MM.1S (cell line): ENCODE measurements at regions not wholly inside any gene's neighbourhood (a gene's known extent, or its start where the extent isn't known, plus 50 kb on each side); places are given as distances from the start of the nearest gene placed in this dataset.

Source experiments
- DNase-seq: peaks from one replicate; pipeline ENCODE4 v3.0.0-alpha.2; 2015
- H2AFZ ChIP-seq: fragments of 300-600 bp; sonication (generic); 2 replicates; pipeline ENCODE4 v1.6.0; 2016; ENCODE audit warnings: antibody characterized with exemption, low read length
- H3F3A ChIP-seq: fragments of 300-600 bp; sonication (generic); 2 replicates; pipeline ENCODE4 v1.6.1; 2016; ENCODE audit warnings: mild to moderate bottlenecking, antibody characterized with exemption, low read length, moderate library complexity, mixed read lengths; ENCODE audit not compliant: insufficient read depth
- H3K27ac ChIP-seq: fragments of 300-600 bp; sonication (generic); 2 replicates; pipeline ENCODE4 v1.5.1; 2016; ENCODE audit warnings: mild to moderate bottlenecking, low read length
- H3K27me3 ChIP-seq: fragments of 300-600 bp; sonication (generic); replicated peaks from 2 replicates; pipeline ENCODE4 v1.6.0; 2016; ENCODE audit warnings: low read length; ENCODE audit not compliant: insufficient read depth
- H3K36me3 ChIP-seq: fragments of 300-600 bp; sonication (generic); replicated peaks from 2 replicates; pipeline ENCODE4 v1.6.1; 2016; ENCODE audit warnings: mild to moderate bottlenecking, low read length, mixed read lengths; ENCODE audit not compliant: insufficient read depth
- H3K4me1 ChIP-seq: fragments of 300-600 bp; sonication (generic); 2 replicates; pipeline ENCODE4 v1.6.1; 2016; ENCODE audit warnings: low read length, mixed read lengths
- H3K4me2 ChIP-seq: fragments of 300-600 bp; sonication (generic); 2 replicates; pipeline ENCODE4 v1.6.0; 2016; ENCODE audit warnings: low read depth, low read length
- H3K4me3 ChIP-seq: fragments of 300-600 bp; sonication (generic); 2 replicates; pipeline ENCODE4 v1.5.1; 2016; ENCODE audit warnings: low read length, mixed read lengths
- H3K79me2 ChIP-seq: fragments of 300-600 bp; sonication (generic); 2 replicates; pipeline ENCODE4 v1.6.1; 2016; ENCODE audit warnings: mixed run types, low read length, mixed read lengths
- H3K9ac ChIP-seq: fragments of 300-600 bp; sonication (generic); 2 replicates; pipeline ENCODE4 v1.6.1; 2016; ENCODE audit warnings: low read length, mixed read lengths
- H3K9me2 ChIP-seq: fragments of 300-600 bp; sonication (generic); replicated peaks from 2 replicates; pipeline ENCODE4 v1.6.1; 2016; ENCODE audit warnings: mild to moderate bottlenecking, low read length, mixed read lengths; ENCODE audit not compliant: insufficient read depth
- H3K9me3 ChIP-seq: fragments of 300-600 bp; sonication (generic); replicated peaks from 2 replicates; pipeline ENCODE4 v1.6.1; 2016; ENCODE audit warnings: mild to moderate bottlenecking, low read length, mixed read lengths; ENCODE audit not compliant: insufficient read depth
- H4K20me1 ChIP-seq: fragments of 300-600 bp; sonication (generic); 2 replicates; pipeline ENCODE4 v1.6.1; 2016; ENCODE audit warnings: mild to moderate bottlenecking, low read length, moderate library complexity, mixed read lengths; ENCODE audit not compliant: insufficient read depth
- EZH2 ChIP-seq: fragments of 300-600 bp; sonication (generic); optimal IDR thresholded peaks from 2 replicates; pipeline ENCODE3; 2017; ENCODE audit warnings: low read depth, mild to moderate bottlenecking, antibody characterized with exemption, low read length, mixed read lengths
- EZH2phosphoT487 ChIP-seq: fragments of 300-600 bp; sonication (generic); IDR thresholded peaks from 2 replicates; pipeline ENCODE4 v1.6.1; 2018; ENCODE audit warnings: antibody characterized with exemption, low read length
- TF ChIP-seq, protein P1 (sequence below): fragments of 300-600 bp; sonication (generic); IDR thresholded peaks from 2 replicates; pipeline ENCODE4 v1.5.1; 2016; ENCODE audit warnings: antibody characterized with exemption, low read length, mixed read lengths

DNA sequence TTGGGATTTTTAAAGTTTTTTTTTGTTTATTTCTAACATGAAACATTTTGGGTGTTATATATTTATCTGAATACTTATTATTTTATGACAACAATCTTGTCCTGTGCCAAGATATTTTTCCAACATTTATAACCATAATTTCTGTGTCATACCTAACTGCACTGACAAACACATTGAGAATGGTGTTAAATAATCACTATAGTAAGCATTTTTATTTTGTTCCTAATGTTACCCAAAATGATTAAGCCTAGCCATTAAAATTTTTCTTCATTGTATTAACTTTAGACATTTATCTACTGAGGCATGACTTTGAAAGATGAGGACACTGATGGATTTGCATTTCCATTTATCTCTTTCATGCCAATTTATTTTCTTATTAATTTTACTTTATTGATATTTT lies 91.6 kb upstream of the STK32A start:
- Histone ChIP-seq H2AFZ (no peak overlapping the region), H4K20me1 (no peaks in the 10 kb centered on the region), H3K27me3 (no peaks in the 10 kb centered on the region), H3K36me3 (no peaks in the 10 kb centered on the region), H3K9me3 (no peaks in the 10 kb centered on the region), H3F3A (no peaks in the 10 kb centered on the region), H3K9me2 (no peaks in the 10 kb centered on the region), H3K4me2 (no peak overlapping the region), H3K9ac (no peak overlapping the region), H3K4me3 (no peak overlapping the region), H3K4me1 (no peaks in the 10 kb centered on the region), H3K79me2 (no peaks in the 10 kb centered on the region), H3K27ac (no peak overlapping the region)
- TF ChIP-seq EZH2 = no peak
- TF ChIP-seq, protein P1, sequence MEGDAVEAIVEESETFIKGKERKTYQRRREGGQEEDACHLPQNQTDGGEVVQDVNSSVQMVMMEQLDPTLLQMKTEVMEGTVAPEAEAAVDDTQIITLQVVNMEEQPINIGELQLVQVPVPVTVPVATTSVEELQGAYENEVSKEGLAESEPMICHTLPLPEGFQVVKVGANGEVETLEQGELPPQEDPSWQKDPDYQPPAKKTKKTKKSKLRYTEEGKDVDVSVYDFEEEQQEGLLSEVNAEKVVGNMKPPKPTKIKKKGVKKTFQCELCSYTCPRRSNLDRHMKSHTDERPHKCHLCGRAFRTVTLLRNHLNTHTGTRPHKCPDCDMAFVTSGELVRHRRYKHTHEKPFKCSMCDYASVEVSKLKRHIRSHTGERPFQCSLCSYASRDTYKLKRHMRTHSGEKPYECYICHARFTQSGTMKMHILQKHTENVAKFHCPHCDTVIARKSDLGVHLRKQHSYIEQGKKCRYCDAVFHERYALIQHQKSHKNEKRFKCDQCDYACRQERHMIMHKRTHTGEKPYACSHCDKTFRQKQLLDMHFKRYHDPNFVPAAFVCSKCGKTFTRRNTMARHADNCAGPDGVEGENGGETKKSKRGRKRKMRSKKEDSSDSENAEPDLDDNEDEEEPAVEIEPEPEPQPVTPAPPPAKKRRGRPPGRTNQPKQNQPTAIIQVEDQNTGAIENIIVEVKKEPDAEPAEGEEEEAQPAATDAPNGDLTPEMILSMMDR = no peak
- no peak for TF ChIP-seq EZH2phosphoT487
- DNase-seq = no peak

DNA sequence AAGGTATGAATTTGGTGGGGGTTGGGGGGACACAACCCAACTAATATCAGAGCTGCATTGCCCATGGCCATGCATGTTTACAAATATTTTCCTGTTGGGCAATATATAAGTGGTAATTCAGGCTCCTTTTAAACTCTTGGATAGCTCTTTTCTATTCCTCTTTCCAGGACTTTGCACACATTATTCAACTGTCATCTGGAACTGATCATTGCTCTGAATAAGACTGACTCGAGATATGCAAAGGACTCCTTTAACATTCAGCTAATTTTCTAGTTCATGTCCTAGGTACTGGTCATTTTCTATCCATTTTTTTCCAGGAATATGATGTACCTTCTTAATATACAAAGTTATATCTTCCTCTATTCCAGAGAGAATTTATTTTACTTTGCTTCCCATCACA lies 89.5 kb upstream of the STK32A start:
- H3K79me2 ChIP-seq = no peaks in the 10 kb centered on the region
- H3K4me2 ChIP-seq = no peak overlapping the region
- H2AFZ ChIP-seq = no peak overlapping the region
- H3K4me1 ChIP-seq = no peaks in the 10 kb centered on the region
- no peaks in the 10 kb centered on the region for H3F3A ChIP-seq
- H3K4me3 ChIP-seq = no peak overlapping the region
- H4K20me1 ChIP-seq = no peaks in the 10 kb centered on the region
- no peak for TF ChIP-seq EZH2
- TF ChIP-seq, protein P1 = no peak
- no peak for TF ChIP-seq EZH2phosphoT487
- H3K27me3 ChIP-seq = no peaks in the 10 kb centered on the region
- H3K9me3 ChIP-seq = no peaks in the 10 kb centered on the region
- H3K9me2 ChIP-seq = no peaks in the 10 kb centered on the region
- H3K9ac ChIP-seq = no peak overlapping the region
- no peak for DNase-seq
- H3K36me3 ChIP-seq = no peaks in the 10 kb centered on the region
- H3K27ac ChIP-seq = no peak overlapping the region

DNA sequence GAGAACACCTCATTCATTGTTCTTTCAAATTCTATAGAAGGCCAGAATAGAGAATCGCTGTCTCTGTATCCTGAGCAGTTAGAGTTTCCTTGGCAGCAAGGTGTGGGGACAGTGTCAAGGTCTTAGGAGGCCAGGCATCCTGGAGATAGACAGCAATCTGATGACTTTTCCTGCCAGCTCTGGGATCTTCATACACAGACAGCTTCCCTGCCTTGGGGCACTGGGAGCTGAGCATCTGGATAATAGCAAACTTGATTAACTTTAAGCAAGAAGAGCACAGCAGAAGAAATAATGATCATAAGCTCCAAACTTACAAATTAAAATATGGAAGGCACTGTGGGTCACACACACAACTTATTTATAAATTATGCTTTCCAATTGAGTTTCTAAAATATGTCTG lies 86.1 kb upstream of the STK32A start:
- Histone ChIP-seq H3K27ac (no peak overlapping the region), H3K9me3 (no peaks in the 10 kb centered on the region), H3K9ac (no peak overlapping the region), H3K27me3 (no peaks in the 10 kb centered on the region), H3K36me3 (no peaks in the 10 kb centered on the region), H4K20me1 (no peaks in the 10 kb centered on the region), H3K79me2 (no peaks in the 10 kb centered on the region), H3K9me2 (no peaks in the 10 kb centered on the region), H3F3A (no peaks in the 10 kb centered on the region), H2AFZ (no peak overlapping the region), H3K4me2 (no peak overlapping the region), H3K4me3 (no peak overlapping the region), H3K4me1 (no peaks in the 10 kb centered on the region)
- DNase-seq = no peak
- TF ChIP-seq, protein P1 = no peak
- no peak for TF ChIP-seq EZH2
- TF ChIP-seq EZH2phosphoT487 = no peak
